OCI-LY1 (cell line): ENCODE measurements at regions not wholly inside any gene's neighbourhood (a gene's known extent, or its start where the extent isn't known, plus 50 kb on each side); places are given as distances from the start of the nearest gene placed in this dataset.

ENCODE experiments used
- H2AFZ ChIP-seq: fragments of 200-600 bp; sonication (generic), shearing (Covaris generic); 2 replicates; pipeline ENCODE4 v1.6.0; 2014; ENCODE audit warnings: antibody characterized with exemption, mild to moderate bottlenecking, low read length
- H3F3A ChIP-seq: fragments of 200-600 bp; sonication (generic), shearing (Covaris generic); 2 replicates; pipeline ENCODE4 v1.6.0; 2014; ENCODE audit warnings: mild to moderate bottlenecking, antibody characterized with exemption, low read length, moderate library complexity; ENCODE audit not compliant: insufficient read depth
- H3K27ac ChIP-seq: fragments of 200-600 bp; sonication (generic); 2 replicates; pipeline ENCODE4 v1.5.1; 2014; ENCODE audit warnings: low read length, mixed run types, mild to moderate bottlenecking, low read depth; ENCODE audit not compliant: poor library complexity, severe bottlenecking
- H3K27me3 ChIP-seq: fragments of 200-600 bp; sonication (generic); 2 replicates; pipeline ENCODE4 v1.6.0; 2014; ENCODE audit warnings: antibody characterized with exemption, mild to moderate bottlenecking, low read length, moderate library complexity; ENCODE audit not compliant: insufficient read depth
- H3K36me3 ChIP-seq: fragments of 200-600 bp; sonication (generic); 2 replicates; pipeline ENCODE4 v1.6.1; 2014; ENCODE audit warnings: mild to moderate bottlenecking, antibody characterized with exemption, low read length, moderate library complexity, mixed read lengths; ENCODE audit not compliant: insufficient read depth
- H3K4me1 ChIP-seq: fragments of 200-600 bp; sonication (generic); 2 replicates; pipeline ENCODE4 v1.5.1; 2014; ENCODE audit warnings: mild to moderate bottlenecking, low read length, moderate library complexity; ENCODE audit not compliant: insufficient read depth, severe bottlenecking
- H3K4me2 ChIP-seq: fragments of 200-600 bp; sonication (generic), shearing (Covaris generic); 2 replicates; pipeline ENCODE4 v1.6.1; 2014; ENCODE audit warnings: low read length
- H3K4me3 ChIP-seq: fragments of 200-600 bp; sonication (generic); 2 replicates; pipeline ENCODE4 v1.5.1; 2014; ENCODE audit warnings: low read length, low read depth, mild to moderate bottlenecking, mixed read lengths; ENCODE audit not compliant: poor library complexity, severe bottlenecking
- H3K79me2 ChIP-seq: fragments of 200-600 bp; shearing (Covaris generic); 2 replicates; pipeline ENCODE4 v1.6.1; 2016; ENCODE audit warnings: mixed run types, low read length, mixed read lengths; ENCODE audit not compliant: insufficient read depth
- H3K9ac ChIP-seq: fragments of 200-600 bp; sonication (generic), shearing (Covaris generic); 2 replicates; pipeline ENCODE4 v1.6.1; 2014; ENCODE audit warnings: mild to moderate bottlenecking, low read length, mixed read lengths
- H3K9me2 ChIP-seq: fragments of 200-600 bp; sonication (generic), shearing (Covaris generic); 2 replicates; pipeline ENCODE4 v1.6.1; 2014; ENCODE audit warnings: low read depth, mild to moderate bottlenecking, low read length, mixed read lengths
- H3K9me3 ChIP-seq: fragments of 200-600 bp; shearing (Covaris generic); 2 replicates; pipeline ENCODE4 v1.6.1; 2014; ENCODE audit warnings: low read length, mixed read lengths
- H4K20me1 ChIP-seq: fragments of 200-600 bp; sonication (generic), shearing (Covaris generic); 2 replicates; pipeline ENCODE4 v1.6.0; 2016; ENCODE audit warnings: mild to moderate bottlenecking, low read length; ENCODE audit not compliant: insufficient read depth
- EZH2 ChIP-seq: fragments of 200-600 bp; sonication (generic), shearing (Covaris generic); IDR thresholded peaks from 2 replicates; pipeline ENCODE4 v1.8.0; 2017; ENCODE audit warnings: borderline replicate concordance, mixed run types, mild to moderate bottlenecking, antibody characterized with exemption, low read length, moderate library complexity, mixed read lengths
- TF ChIP-seq, protein P1 (sequence below): fragments of 200-600 bp; sonication (generic), shearing (Covaris generic); IDR thresholded peaks from 2 replicates; pipeline ENCODE4 v1.5.1; 2017; ENCODE audit warnings: mild to moderate bottlenecking, antibody characterized with exemption, low read length, moderate library complexity, mixed read lengths

DNA sequence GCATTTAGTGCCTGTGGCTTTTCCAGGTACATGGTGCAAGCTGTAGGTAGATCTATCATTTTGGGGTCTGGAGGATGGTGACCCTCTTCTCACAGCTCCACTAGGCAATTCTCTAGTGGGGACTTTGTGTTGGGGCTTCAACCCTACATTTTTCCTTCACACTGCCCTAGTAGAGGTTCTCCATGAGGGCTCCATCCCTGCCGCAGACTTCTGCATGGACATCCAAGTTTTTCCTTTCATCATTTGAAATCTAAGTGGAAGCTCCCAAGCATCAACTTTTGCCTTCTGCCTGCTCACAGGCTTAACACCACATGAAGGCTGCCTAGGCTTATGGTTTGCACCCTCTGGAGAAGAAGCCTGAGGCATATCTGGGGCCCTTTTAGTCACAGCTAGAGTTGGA lies 492.7 kb downstream of the PIK3C3 start:
- Histone ChIP-seq H2AFZ (no peak overlapping the region), H3K9ac (no peak overlapping the region), H3K4me2 (no peak overlapping the region), H3K9me2 (no peaks in the 10 kb centered on the region), H3K9me3 (peaks cover 2% of the 10 kb centered on the region; the same call in 1 of the 2 replicates), H3K4me3 (no peak overlapping the region), H4K20me1 (no peaks in the 10 kb centered on the region), H3K36me3 (no peaks in the 10 kb centered on the region), H3K27me3 (no peaks in the 10 kb centered on the region), H3F3A (no peaks in the 10 kb centered on the region), H3K79me2 (no peaks in the 10 kb centered on the region), H3K27ac (no peak overlapping the region), H3K4me1 (no peaks in the 10 kb centered on the region)
- TF ChIP-seq EZH2 = no peak
- TF ChIP-seq, protein P1, sequence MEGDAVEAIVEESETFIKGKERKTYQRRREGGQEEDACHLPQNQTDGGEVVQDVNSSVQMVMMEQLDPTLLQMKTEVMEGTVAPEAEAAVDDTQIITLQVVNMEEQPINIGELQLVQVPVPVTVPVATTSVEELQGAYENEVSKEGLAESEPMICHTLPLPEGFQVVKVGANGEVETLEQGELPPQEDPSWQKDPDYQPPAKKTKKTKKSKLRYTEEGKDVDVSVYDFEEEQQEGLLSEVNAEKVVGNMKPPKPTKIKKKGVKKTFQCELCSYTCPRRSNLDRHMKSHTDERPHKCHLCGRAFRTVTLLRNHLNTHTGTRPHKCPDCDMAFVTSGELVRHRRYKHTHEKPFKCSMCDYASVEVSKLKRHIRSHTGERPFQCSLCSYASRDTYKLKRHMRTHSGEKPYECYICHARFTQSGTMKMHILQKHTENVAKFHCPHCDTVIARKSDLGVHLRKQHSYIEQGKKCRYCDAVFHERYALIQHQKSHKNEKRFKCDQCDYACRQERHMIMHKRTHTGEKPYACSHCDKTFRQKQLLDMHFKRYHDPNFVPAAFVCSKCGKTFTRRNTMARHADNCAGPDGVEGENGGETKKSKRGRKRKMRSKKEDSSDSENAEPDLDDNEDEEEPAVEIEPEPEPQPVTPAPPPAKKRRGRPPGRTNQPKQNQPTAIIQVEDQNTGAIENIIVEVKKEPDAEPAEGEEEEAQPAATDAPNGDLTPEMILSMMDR = no peak

DNA sequence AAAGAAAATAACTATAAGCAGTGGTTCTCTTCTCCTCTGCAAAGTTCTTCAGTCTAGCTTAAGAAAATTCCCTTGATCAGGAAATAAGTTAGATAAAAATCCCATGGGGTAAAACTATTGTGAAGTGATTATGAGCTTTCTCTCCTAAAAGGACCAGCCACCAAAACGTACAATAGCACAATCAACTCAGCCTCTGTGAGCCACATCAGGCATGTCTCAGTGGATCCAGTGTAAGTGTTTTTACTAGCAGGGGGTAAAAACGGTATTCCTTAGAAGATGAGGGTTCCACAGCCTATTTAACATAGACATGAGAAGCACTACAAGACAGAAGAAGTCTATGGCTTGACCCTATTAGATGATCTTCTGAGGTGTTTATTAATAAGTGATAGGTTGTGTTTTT lies 503.2 kb downstream of the PIK3C3 start:
- Histone ChIP-seq H3K4me2 (no peak overlapping the region), H3F3A (no peaks in the 10 kb centered on the region), H3K4me1 (no peaks in the 10 kb centered on the region), H3K79me2 (no peaks in the 10 kb centered on the region), H4K20me1 (no peaks in the 10 kb centered on the region), H3K27ac (no peak overlapping the region), H3K9me3 (no peaks in the 10 kb centered on the region), H3K27me3 (no peaks in the 10 kb centered on the region), H3K36me3 (no peaks in the 10 kb centered on the region), H3K4me3 (no peak overlapping the region), H2AFZ (no peak overlapping the region), H3K9me2 (no peaks in the 10 kb centered on the region), H3K9ac (no peak overlapping the region)
- TF ChIP-seq, protein P1 = no peak
- TF ChIP-seq EZH2 = no peak

DNA sequence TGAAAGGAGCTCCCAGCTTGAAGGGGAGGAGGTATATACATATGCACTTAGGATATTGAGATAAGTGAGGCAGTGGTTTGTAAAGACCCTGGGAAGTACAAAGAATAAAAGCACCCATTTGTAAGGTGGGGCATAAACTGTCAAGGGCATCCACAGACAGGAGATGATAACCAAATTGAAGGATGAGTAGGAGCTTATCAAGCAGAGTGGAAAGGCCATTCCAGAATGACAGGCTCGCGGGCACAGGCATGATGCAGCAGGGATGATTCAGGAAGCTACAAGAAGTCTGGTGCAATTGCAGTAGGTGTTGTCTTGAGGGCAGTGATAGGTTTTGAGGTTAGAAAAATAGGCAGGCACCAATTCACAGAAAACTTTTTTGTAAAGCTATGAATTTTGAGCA lies 504.8 kb downstream of the PIK3C3 start:
- Histone ChIP-seq H3K27me3 (no peaks in the 10 kb centered on the region), H3K4me1 (no peaks in the 10 kb centered on the region), H3K4me3 (no peak overlapping the region), H4K20me1 (no peaks in the 10 kb centered on the region), H3K36me3 (no peaks in the 10 kb centered on the region), H3F3A (no peaks in the 10 kb centered on the region), H3K9me2 (no peaks in the 10 kb centered on the region), H3K9me3 (no peaks in the 10 kb centered on the region), H3K4me2 (no peak overlapping the region), H3K9ac (no peak overlapping the region), H3K79me2 (no peaks in the 10 kb centered on the region), H2AFZ (no peak overlapping the region), H3K27ac (no peak overlapping the region)
- TF ChIP-seq, protein P1 = no peak
- TF ChIP-seq EZH2 = no peak
